Hematopoietic multipotent progenitor cell treated with erythropoietin and hydrocortisone succinate and interleukin-3 and kit ligand, for 17 days (in vitro differentiated cells): ENCODE measurements at regions not wholly inside any gene's neighbourhood (a gene's known extent, or its start where the extent isn't known, plus 50 kb on each side); places are given as distances from the start of the nearest gene placed in this dataset.
"Not testable (repeated sequence)": the region's sequence is repeated elsewhere in the genome, so short reads cannot be mapped to it uniquely, and the experiment has no call there.

Source experiments
- DNase-seq: peaks from one replicate; pipeline ENCODE4 v3.0.0-alpha.2; 2015; ENCODE audit warnings: low spot score

GRCh38 chr7:155377071-155377837, 79.6 kb downstream of the INSIG1 start:
- no peak for DNase-seq

GRCh38 chr7:155377838-155378579, 79.9 kb upstream of the EN2 start:
- DNase-seq: no peak

- no peak for DNase-seq
These were observed 79.4 kb upstream of the EN2 start for GRCh38 chr7:155378580-155378934.

GRCh38 chr7:155378959-155379871, 78.7 kb upstream of the EN2 start:
- no peak for DNase-seq

- DNase-seq: peak; percentile 6
These were observed 77.6 kb upstream of the EN2 start for GRCh38 chr7:155380221-155380861.

- DNase-seq: no peak
These were observed 76.7 kb upstream of the EN2 start for GRCh38 chr7:155380976-155381851.

- no peak for DNase-seq
These were observed 75.8 kb upstream of the EN2 start for GRCh38 chr7:155381852-155382801.

- DNase-seq: no peak
These were observed 75.1 kb upstream of the EN2 start for GRCh38 chr7:155382802-155383171.

GRCh38 chr7:155383756-155384491, 74.0 kb upstream of the EN2 start:
- DNase-seq: no peak

- DNase-seq: no peak
These were observed 73.2 kb upstream of the EN2 start for GRCh38 chr7:155384751-155385150.

- DNase-seq: not testable (repeated sequence)
These were observed 72.7 kb upstream of the EN2 start for GRCh38 chr7:155385182-155385581.

- no peak for DNase-seq
These were observed 71.3 kb upstream of the EN2 start for GRCh38 chr7:155386608-155387007.

GRCh38 chr7:155387066-155387620, 70.8 kb upstream of the EN2 start:
- DNase-seq: no peak

- DNase-seq: no peak
These were observed 69.4 kb upstream of the EN2 start for GRCh38 chr7:155388561-155388960.

- DNase-seq: no peak
These were observed 66.5 kb upstream of the EN2 start for GRCh38 chr7:155391414-155391813.

- no peak for DNase-seq
These were observed 65.0 kb upstream of the EN2 start for GRCh38 chr7:155392726-155393570.

- DNase-seq: no peak
These were observed 63.5 kb upstream of the EN2 start for GRCh38 chr7:155394413-155394812.
